Upper lobe of left lung (tissue), 6 donors: ENCODE measurements at regions not wholly inside any gene's neighbourhood (a gene's known extent, or its start where the extent isn't known, plus 50 kb on each side); places are given as distances from the start of the nearest gene placed in this dataset.

ENCODE experiments used
- ATAC-seq, 2 donors: fragments of 200-7000 bp; cut with Tn5 transposase; one replicate each; pipeline ENCODE4 v1.9.1; 2022; ENCODE audit warnings: mild to moderate bottlenecking in 2 of 2, moderate library complexity in 2 of 2; ENCODE audit not compliant: low FRiP score in 2 of 2
- DNase-seq, 2 donors: peaks; one replicate each; pipeline ENCODE4 v3.0.0-alpha.2; 2019 to 2020
- H3K27ac ChIP-seq, 4 donors: fragments of 200-600 bp; sonication (generic); one replicate each; pipeline ENCODE4 v1.5.1; 2016 to 2019
- H3K27me3 ChIP-seq, 4 donors: fragments of 200-600 bp; sonication (generic); one replicate each; pipeline ENCODE4 v1.5.1; 2017 to 2019
- H3K36me3 ChIP-seq, 4 donors: fragments of 200-600 bp; sonication (generic); one replicate each; pipeline ENCODE4 v1.5.1; 2016 to 2019
- H3K4me1 ChIP-seq, 4 donors: fragments of 200-600 bp; sonication (generic); one replicate each; pipeline ENCODE4 v1.5.1; 2018 to 2019
- H3K4me3 ChIP-seq, 4 donors: fragments of 200-600 bp; sonication (generic); one replicate each; pipeline ENCODE4 v1.5.1; 2017 to 2019; ENCODE audit warnings: mild to moderate bottlenecking in 2 of 4, moderate library complexity in 1 of 4
- H3K9me3 ChIP-seq, 4 donors: fragments of 200-600 bp; sonication (generic); one replicate each; pipeline ENCODE4 v1.5.1; 2018 to 2019
- EP300 ChIP-seq, 4 donors: sonication (generic); formaldehyde crosslinking; IDR thresholded peaks; one replicate each; pipeline ENCODE4 v1.5.1; 2017; ENCODE audit warnings: antibody characterized with exemption in 4 of 4, control low read depth in 2 of 4
- POLR2A ChIP-seq, 4 donors: fragments of 450-650 bp; IDR thresholded peaks; one replicate each; pipeline ENCODE4 v1.5.1; 2016 to 2017; ENCODE audit warnings: antibody characterized with exemption in 4 of 4, mild to moderate bottlenecking in 2 of 4
- POLR2AphosphoS5 ChIP-seq, 2 donors: sonication (generic); formaldehyde crosslinking; IDR thresholded peaks; one replicate each; pipeline ENCODE4 v1.5.1; 2017; ENCODE audit warnings: antibody characterized with exemption in 2 of 2
- WGBS, 2 donors: methylation state at CpG; one replicate each; pipeline ENCODE4 v1.1.5; 2017 to 2018; 5-methylcytosine and 5-hydroxymethylcytosine counted together
- TF ChIP-seq, protein P1 (sequence below), 6 experiments: fragments of 450-650 bp in 4 of 6; fragments of 200-600 bp in 2 of 6; sonication (generic) in 2 of 6; IDR thresholded peaks; one replicate each; pipeline ENCODE4 v1.5.1; 2016 to 2019; ENCODE audit warnings: antibody characterized with exemption in 6 of 6
- donor health status: DM: no; HTN: no; CAD: no; lungs with moderate emphysema.
- donor health status: DM: no; HTN: yes; CAD: no; lungs with severe emphysema.

DNA sequence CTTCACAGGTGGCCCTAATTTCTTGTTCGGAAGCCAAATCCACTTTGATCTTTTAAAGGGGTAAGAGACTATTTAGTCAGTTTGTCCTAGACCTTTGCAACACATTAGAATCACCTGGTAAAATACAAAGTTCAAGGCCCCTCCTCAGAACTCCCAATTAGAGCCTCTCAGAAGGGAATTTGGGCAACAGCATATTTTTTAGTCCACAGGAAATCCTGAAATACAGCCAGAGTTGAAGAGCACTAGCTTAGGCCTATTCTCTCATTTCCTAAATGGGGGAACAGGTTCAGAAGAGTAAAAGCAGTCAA is 151.3 kb upstream of the FSCB start:
- no peak for ATAC-seq

DNA sequence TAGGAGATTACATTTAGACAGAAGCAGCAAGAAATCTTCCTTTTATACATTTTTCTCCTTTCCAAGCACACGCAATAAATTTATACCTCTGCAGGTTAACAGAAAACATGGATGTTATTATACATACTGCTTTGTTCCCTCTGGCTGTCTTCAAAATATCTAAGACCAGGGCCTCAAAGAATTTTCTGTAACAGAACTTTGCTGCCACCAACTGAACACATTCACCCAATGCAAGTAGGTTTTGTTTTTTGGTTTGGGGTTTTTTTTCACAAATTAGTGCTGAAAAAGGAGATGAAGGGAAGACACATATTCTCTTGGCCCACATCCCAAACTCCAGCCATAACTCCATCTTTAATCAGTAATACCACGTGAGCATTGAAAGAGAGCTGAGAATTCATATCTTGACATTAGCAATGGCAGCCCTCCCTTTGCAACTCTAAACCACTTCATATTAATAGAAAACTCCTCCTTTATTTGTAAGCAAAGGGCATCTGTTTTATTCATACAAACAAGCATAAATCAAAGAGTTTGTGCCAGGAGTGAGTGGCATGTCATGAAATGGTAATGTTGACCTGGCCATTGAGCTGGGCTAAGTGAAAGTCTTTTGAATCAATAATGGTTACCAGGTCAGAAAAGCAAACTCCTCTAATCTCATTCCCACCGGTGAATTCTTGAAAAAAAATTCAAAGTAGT is 150.8 kb upstream of the FSCB start:
- Histone ChIP-seq H3K4me3 (no peak overlapping the region), H3K27ac (no peak overlapping the region), H3K27me3 (no peaks in the 10 kb centered on the region), H3K36me3 (no peaks in the 10 kb centered on the region), H3K4me1 (no peaks in the 10 kb centered on the region), H3K9me3 (no peaks in the 10 kb centered on the region)
- DNase-seq (no peak), ATAC-seq (no peak)
- TF ChIP-seq, protein P1, sequence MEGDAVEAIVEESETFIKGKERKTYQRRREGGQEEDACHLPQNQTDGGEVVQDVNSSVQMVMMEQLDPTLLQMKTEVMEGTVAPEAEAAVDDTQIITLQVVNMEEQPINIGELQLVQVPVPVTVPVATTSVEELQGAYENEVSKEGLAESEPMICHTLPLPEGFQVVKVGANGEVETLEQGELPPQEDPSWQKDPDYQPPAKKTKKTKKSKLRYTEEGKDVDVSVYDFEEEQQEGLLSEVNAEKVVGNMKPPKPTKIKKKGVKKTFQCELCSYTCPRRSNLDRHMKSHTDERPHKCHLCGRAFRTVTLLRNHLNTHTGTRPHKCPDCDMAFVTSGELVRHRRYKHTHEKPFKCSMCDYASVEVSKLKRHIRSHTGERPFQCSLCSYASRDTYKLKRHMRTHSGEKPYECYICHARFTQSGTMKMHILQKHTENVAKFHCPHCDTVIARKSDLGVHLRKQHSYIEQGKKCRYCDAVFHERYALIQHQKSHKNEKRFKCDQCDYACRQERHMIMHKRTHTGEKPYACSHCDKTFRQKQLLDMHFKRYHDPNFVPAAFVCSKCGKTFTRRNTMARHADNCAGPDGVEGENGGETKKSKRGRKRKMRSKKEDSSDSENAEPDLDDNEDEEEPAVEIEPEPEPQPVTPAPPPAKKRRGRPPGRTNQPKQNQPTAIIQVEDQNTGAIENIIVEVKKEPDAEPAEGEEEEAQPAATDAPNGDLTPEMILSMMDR (IDR thresholded peaks at IDR 0.05): no peak
- TF ChIP-seq POLR2AphosphoS5 (IDR thresholded peaks at IDR 0.05) (no peak), EP300 (IDR thresholded peaks at IDR 0.05) (no peak), POLR2A (IDR thresholded peaks at IDR 0.05) (no peak)
- WGBS, 2 donors: 33 to 44% methylated on average over 3 of the region's 3 CpGs

More for the DNA sequence above, 151.3 kb upstream of the FSCB start:
- no peak overlapping the region for H3K27ac ChIP-seq
- DNase-seq: no peak
- TF ChIP-seq EP300 (IDR thresholded peaks at IDR 0.05) (no peak), POLR2AphosphoS5 (IDR thresholded peaks at IDR 0.05) (no peak), POLR2A (IDR thresholded peaks at IDR 0.05) (no peak)
- TF ChIP-seq, protein P1 (IDR thresholded peaks at IDR 0.05): no peak
- 67 to 81% methylated on average over 1 of the region's 1 CpG for WGBS, 2 donors
- no peaks in the 10 kb centered on the region for H3K36me3 ChIP-seq
- no peaks in the 10 kb centered on the region for H3K9me3 ChIP-seq
- H3K4me3 ChIP-seq: no peak overlapping the region
- no peaks in the 10 kb centered on the region for H3K27me3 ChIP-seq
- no peaks in the 10 kb centered on the region for H3K4me1 ChIP-seq

- no peak overlapping the region for H3K4me3 ChIP-seq
- no peaks in the 10 kb centered on the region for H3K27me3 ChIP-seq
- no peaks in the 10 kb centered on the region for H3K36me3 ChIP-seq
- H3K4me1 ChIP-seq: no peaks in the 10 kb centered on the region
- no peaks in the 10 kb centered on the region for H3K9me3 ChIP-seq
- no peak for DNase-seq
- no peak for ATAC-seq
- H3K27ac ChIP-seq: no peak overlapping the region
- TF ChIP-seq, protein P1 (IDR thresholded peaks at IDR 0.05): no peak
- no peak for TF ChIP-seq EP300 (IDR thresholded peaks at IDR 0.05)
- no peak for TF ChIP-seq POLR2A (IDR thresholded peaks at IDR 0.05)
- TF ChIP-seq POLR2AphosphoS5 (IDR thresholded peaks at IDR 0.05): no peak
Observed at GRCh38 chr14:44657203-44657602, 150.1 kb upstream of the FSCB start.

DNA sequence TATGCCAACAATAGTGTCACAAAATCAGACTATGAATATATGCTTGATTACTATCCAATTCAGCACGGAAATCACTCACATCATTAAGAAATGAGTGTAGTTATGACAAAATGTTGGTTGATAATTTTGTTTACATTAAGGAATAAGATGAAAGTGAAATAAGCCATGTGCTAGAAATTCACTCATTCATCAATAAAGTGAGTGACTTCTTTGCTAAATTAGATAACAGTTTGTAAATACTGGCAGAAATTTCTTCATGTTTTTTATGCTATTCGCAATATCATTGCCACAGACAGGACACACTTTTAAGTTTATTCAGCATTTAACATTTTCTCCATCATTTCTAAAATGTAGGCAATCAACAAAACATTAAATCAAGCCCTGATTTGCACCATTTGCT is 147.5 kb upstream of the FSCB start:
- H3K4me3 ChIP-seq: no peak overlapping the region

More for the DNA sequence above, 147.5 kb upstream of the FSCB start:
- Histone ChIP-seq H3K9me3 (no peaks in the 10 kb centered on the region), H3K27me3 (no peaks in the 10 kb centered on the region), H3K27ac (no peak overlapping the region), H3K36me3 (no peaks in the 10 kb centered on the region), H3K4me1 (no peaks in the 10 kb centered on the region)
- TF ChIP-seq POLR2AphosphoS5 (IDR thresholded peaks at IDR 0.05): no peak
- TF ChIP-seq POLR2A (IDR thresholded peaks at IDR 0.05): no peak
- TF ChIP-seq EP300 (IDR thresholded peaks at IDR 0.05): no peak
- TF ChIP-seq, protein P1 (IDR thresholded peaks at IDR 0.05): no peak
- DNase-seq (no peak), ATAC-seq (no peak)
- 75 to 81% methylated on average over 2 of the region's 2 CpGs for WGBS, 2 donors
